Activated B cell treated with CpG ODN at 0.5 μM for 24 hours (primary cell): ENCODE measurements at regions not wholly inside any gene's neighbourhood (a gene's known extent, or its start where the extent isn't known, plus 50 kb on each side); places are given as distances from the start of the nearest gene placed in this dataset.

Source experiments
- ATAC-seq: fragments of 200-7000 bp; cut with Tn5 transposase; one replicate; pipeline ENCODE4 v1.10.0; 2021; ENCODE audit warnings: low read depth, mild to moderate bottlenecking, moderate library complexity
- CTCF ChIA-PET: fragments of 350-600 bp; sonication (Branson Sonifier 250); formaldehyde crosslinking; loops from one replicate; lab custom pipeline; 2021; ENCODE audit warnings: antibody characterized with exemption; lab: Charles Lee
- POLR2A ChIA-PET: fragments of 350-600 bp; sonication (Branson Sonifier 250); formaldehyde crosslinking; loops from one replicate; lab custom pipeline; 2021; ENCODE audit warnings: antibody characterized with exemption; lab: Charles Lee
- DNase-seq: peaks from one replicate; pipeline ENCODE4 v3.0.0; 2022
- H3K27ac Mint-ChIP-seq: one replicate; pipeline ENCODE4 v1.8.0; 2020; ENCODE audit warnings: mixed read lengths
- H3K27me3 Mint-ChIP-seq: one replicate; pipeline ENCODE4 v1.8.0; 2021; ENCODE audit warnings: mixed read lengths
- H3K36me3 Mint-ChIP-seq: one replicate; pipeline ENCODE4 v1.8.0; 2021; ENCODE audit warnings: low read depth, mixed read lengths
- H3K4me1 Mint-ChIP-seq: one replicate; pipeline ENCODE4 v1.8.0; 2021; ENCODE audit warnings: mixed read lengths
- H3K4me3 Mint-ChIP-seq: one replicate; pipeline ENCODE4 v1.8.0; 2020; ENCODE audit warnings: mild to moderate bottlenecking, mixed read lengths
- H3K9me3 Mint-ChIP-seq: one replicate; pipeline ENCODE4 v1.8.0; 2020; ENCODE audit warnings: mixed read lengths
- CTCF ChIP-seq: fragments of 200-600 bp; IDR thresholded peaks from one replicate; pipeline ENCODE4 v1.8.0; 2022; ENCODE audit warnings: antibody characterized with exemption, mild to moderate bottlenecking
- intact Hi-C: fragments of 100-400 bp; cut with micrococcal nuclease; formaldehyde crosslinking; loops from one replicate; pipeline ENCODE4 v1.15.1; 2024

GRCh38 chr15:96220657-96221056 is 109.8 kb upstream of the NR2F2 start:
- DNase-seq (no peak), ATAC-seq (no peak)
- CTCF ChIA-PET = no interaction called here
- Mint-ChIP-seq H3K27ac (no peak overlapping the region), H3K4me1 (no peaks in the 10 kb centered on the region), H3K36me3 (no peaks in the 10 kb centered on the region), H3K27me3 (no peaks in the 10 kb centered on the region), H3K9me3 (no peaks in the 10 kb centered on the region), H3K4me3 (no peak overlapping the region)
- TF ChIP-seq CTCF = no peak
- POLR2A ChIA-PET = no interaction called here
- intact Hi-C loops = no loop called here

GRCh38 chr15:96222981-96223380 is 107.5 kb upstream of the NR2F2 start:
- no peaks in the 10 kb centered on the region for H3K9me3 Mint-ChIP-seq
- H3K4me1 Mint-ChIP-seq = no peaks in the 10 kb centered on the region
- ATAC-seq = no peak
- H3K27me3 Mint-ChIP-seq = no peaks in the 10 kb centered on the region
- H3K36me3 Mint-ChIP-seq = no peaks in the 10 kb centered on the region
- CTCF ChIA-PET = no interaction called here
- POLR2A ChIA-PET = no interaction called here
- DNase-seq = no peak
- H3K4me3 Mint-ChIP-seq = no peak overlapping the region
- H3K27ac Mint-ChIP-seq = no peak overlapping the region
- no peak for TF ChIP-seq CTCF
- intact Hi-C loops = no loop called here

GRCh38 chr15:96223939-96224338 is 106.6 kb upstream of the NR2F2 start:
- H3K36me3 Mint-ChIP-seq = no peaks in the 10 kb centered on the region
- POLR2A ChIA-PET = no interaction called here
- no peaks in the 10 kb centered on the region for H3K4me1 Mint-ChIP-seq
- H3K27me3 Mint-ChIP-seq = no peaks in the 10 kb centered on the region
- intact Hi-C loops = no loop called here
- ATAC-seq (no peak), DNase-seq (no peak)
- TF ChIP-seq CTCF = no peak
- no peak overlapping the region for H3K27ac Mint-ChIP-seq
- no peaks in the 10 kb centered on the region for H3K9me3 Mint-ChIP-seq
- H3K4me3 Mint-ChIP-seq = no peak overlapping the region
- CTCF ChIA-PET = no interaction called here

GRCh38 chr15:96225642-96226259 is 104.7 kb upstream of the NR2F2 start:
- intact Hi-C loops = no loop called here
- ChIA-PET CTCF (no interaction called here), POLR2A (no interaction called here)
- H3K4me1 Mint-ChIP-seq = no peaks in the 10 kb centered on the region
- ATAC-seq (no peak), DNase-seq (no peak)
- no peak for TF ChIP-seq CTCF
- H3K36me3 Mint-ChIP-seq = no peaks in the 10 kb centered on the region
- peaks cover under 1% of the 10 kb centered on the region for H3K9me3 Mint-ChIP-seq
- H3K4me3 Mint-ChIP-seq = no peak overlapping the region
- no peak overlapping the region for H3K27ac Mint-ChIP-seq
- H3K27me3 Mint-ChIP-seq = no peaks in the 10 kb centered on the region

GRCh38 chr15:96230526-96231181 is 99.8 kb upstream of the NR2F2 start:
- ChIA-PET CTCF (no interaction called here), POLR2A (no interaction called here)
- H3K36me3 Mint-ChIP-seq = no peaks in the 10 kb centered on the region
- H3K27ac Mint-ChIP-seq = no peak overlapping the region
- DNase-seq = no peak
- no peaks in the 10 kb centered on the region for H3K4me1 Mint-ChIP-seq
- intact Hi-C loops = no loop called here
- TF ChIP-seq CTCF = no peak
- peaks cover 6% of the 10 kb centered on the region for H3K9me3 Mint-ChIP-seq
- H3K4me3 Mint-ChIP-seq = no peak overlapping the region
- no peak for ATAC-seq
- no peaks in the 10 kb centered on the region for H3K27me3 Mint-ChIP-seq
